Thyroid gland (tissue), 4 donors: ENCODE measurements at regions not wholly inside any gene's neighbourhood (a gene's known extent, or its start where the extent isn't known, plus 50 kb on each side); places are given as distances from the start of the nearest gene placed in this dataset.

Experiments used
- POLR2A ChIP-seq, 2 donors: fragments of 450-650 bp; IDR thresholded peaks; one replicate each; pipeline ENCODE4 v1.6.1; 2017; ENCODE audit warnings: antibody characterized with exemption in 2 of 2, mild to moderate bottlenecking in 2 of 2, moderate library complexity in 1 of 2
- TF ChIP-seq, protein P1 (sequence below), 6 experiments: fragments of 200-600 bp in 3 of 6; fragments of 450-650 bp in 3 of 6; sonication (generic) in 3 of 6; IDR thresholded peaks; one replicate each; pipeline ENCODE4 v1.5.1; 2016 to 2019; ENCODE audit warnings: antibody characterized with exemption in 6 of 6, mild to moderate bottlenecking in 2 of 6, inconsistent platforms in 1 of 6, moderate library complexity in 1 of 6

DNA sequence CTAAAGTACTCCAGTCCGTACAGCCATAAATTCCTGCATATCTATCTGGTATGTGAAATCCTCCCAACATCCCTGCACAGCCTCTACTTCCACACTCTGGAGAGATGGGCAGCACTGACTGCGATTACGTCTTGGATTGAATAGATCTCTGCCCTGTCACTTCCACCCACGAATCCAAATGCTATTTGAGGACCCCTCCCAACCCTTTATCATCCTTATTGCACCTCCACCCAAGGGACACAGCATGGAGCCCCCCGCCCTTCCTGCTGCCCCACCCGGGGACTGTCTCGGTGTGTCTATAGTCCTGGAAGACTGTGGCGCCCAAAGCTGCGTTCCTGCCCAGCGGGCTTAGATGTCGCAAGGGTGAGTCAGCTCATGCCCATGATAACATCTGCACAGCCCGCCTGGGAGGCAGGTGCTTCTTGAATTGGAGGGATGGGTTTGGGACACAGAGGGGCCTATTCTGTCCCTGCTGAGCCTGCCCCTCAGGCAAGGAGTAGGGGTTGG, 105.7 kb upstream of the HAND1 start:
- TF ChIP-seq, protein P1, sequence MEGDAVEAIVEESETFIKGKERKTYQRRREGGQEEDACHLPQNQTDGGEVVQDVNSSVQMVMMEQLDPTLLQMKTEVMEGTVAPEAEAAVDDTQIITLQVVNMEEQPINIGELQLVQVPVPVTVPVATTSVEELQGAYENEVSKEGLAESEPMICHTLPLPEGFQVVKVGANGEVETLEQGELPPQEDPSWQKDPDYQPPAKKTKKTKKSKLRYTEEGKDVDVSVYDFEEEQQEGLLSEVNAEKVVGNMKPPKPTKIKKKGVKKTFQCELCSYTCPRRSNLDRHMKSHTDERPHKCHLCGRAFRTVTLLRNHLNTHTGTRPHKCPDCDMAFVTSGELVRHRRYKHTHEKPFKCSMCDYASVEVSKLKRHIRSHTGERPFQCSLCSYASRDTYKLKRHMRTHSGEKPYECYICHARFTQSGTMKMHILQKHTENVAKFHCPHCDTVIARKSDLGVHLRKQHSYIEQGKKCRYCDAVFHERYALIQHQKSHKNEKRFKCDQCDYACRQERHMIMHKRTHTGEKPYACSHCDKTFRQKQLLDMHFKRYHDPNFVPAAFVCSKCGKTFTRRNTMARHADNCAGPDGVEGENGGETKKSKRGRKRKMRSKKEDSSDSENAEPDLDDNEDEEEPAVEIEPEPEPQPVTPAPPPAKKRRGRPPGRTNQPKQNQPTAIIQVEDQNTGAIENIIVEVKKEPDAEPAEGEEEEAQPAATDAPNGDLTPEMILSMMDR (IDR thresholded peaks at IDR 0.05) = no peak
- TF ChIP-seq POLR2A (IDR thresholded peaks at IDR 0.05) = no peak
